HG02571 (cell line): ENCODE measurements at regions not wholly inside any gene's neighbourhood (a gene's known extent, or its start where the extent isn't known, plus 50 kb on each side); places are given as distances from the start of the nearest gene placed in this dataset.

Experiments used
- ATAC-seq: cut with Tn5 transposase; IDR thresholded peaks from one replicate; pipeline ENCODE4 v1.9.1; 2021; ENCODE audit warnings: mild to moderate bottlenecking, moderate library complexity; ENCODE audit not compliant: unreplicated experiment

DNA sequence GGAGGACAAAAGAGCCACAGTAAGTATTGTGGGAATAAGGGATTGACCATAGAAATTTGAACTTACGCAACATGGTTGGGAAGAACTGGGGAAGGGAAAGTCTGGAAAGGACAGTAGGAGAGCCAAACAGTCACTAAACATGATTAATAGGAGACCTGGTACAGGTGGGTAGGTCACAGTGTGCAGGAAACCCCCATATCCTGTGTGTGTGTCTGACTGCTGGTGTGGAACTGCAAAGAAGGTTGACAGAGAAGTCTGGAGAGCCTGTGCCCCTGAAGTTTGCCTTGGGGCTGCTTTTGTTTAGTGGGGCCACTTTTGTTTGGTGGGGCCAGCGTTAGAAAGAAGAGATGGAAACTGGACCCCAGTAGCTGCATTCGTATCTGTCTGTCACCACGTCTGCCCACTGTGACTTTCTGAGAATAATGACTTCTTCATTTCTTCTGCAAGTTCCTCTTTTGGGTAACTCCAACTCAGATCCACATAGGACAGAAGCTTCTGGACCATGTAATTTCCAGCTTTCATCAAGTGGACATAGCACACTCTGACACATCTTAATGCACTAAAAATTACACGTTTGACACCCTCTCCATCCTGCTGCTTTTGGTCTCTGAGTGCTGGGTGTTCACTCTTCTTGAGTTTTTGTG lies 126.8 kb upstream of the RAG2 start:
- ATAC-seq = no peak

GRCh38 chr11:36722421-36722820 lies 124.4 kb upstream of the RAG2 start:
- no peak for ATAC-seq

DNA sequence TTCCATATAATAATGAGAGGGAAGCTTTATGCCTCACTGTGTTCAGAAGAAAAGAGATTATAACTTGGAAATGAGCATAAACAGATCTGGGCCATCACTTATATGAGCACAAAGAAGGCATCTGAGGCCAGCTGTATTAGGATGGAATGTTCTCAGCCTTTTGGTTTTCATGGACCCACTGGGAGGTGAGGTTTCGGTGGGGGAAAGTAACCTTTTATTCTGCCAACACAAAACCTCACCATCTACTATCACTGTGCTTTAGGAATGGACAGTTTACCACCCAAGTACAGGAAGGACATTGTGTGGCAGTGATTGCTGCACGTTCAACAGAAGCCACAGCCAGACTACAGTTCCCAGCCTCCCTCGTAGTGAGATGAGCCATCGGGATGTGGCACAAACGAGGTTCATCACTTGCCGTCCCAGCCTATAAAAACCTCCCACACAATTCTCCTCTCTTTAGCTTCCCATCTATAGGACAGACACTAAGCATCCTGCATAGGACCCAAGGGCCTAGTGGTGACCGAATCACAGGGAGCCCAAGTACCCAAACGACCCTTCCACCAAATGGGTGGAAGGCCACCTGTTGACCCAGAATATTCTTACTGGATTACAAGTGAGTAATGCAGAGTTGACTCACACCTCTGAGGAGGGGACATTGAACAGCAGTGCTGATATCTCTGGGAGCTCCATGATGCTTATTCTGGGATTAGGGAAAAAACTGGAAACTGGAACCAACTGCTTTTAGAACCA lies 121.5 kb upstream of the RAG2 start:
- ATAC-seq = no peak

DNA sequence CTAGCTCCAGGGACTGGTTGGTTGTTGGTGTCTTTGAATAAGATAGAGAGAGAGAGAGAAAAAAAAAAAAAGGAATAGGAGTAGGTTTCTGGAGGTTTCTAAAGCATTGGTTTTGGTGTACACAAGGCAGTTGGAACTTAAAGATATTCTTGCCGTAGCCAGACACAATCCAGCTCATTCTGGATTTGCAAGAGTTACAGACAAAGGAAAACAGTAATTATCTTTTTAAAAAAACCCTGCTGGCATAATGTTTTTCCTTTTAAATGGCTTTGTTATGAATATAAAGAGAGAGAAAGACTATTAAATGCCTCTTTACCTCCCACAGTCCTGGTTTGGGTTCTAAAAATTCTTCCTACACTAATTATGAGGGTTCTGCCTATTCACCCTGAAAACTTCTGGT lies 120.4 kb upstream of the RAG2 start:
- no peak for ATAC-seq

DNA sequence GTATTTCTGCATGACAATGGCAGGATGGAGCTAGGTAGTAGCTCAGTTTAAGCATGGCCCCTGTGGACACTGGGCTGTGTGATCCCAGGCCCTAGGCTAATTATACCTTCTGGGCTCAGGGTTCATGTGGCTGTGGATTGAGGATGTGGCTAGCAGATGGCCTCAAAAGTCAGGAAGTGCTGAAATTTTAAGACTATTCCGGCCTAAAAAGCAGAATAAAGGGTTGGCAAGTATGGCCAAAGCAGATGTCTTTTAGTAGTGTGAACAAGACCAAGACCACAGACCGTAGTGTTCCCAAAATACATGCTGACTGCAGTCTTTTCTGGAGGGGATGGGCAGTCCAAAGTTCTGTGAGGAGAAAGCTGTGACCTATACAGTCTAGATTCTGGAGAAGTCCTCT lies 115.7 kb upstream of the RAG2 start:
- ATAC-seq = no peak

DNA sequence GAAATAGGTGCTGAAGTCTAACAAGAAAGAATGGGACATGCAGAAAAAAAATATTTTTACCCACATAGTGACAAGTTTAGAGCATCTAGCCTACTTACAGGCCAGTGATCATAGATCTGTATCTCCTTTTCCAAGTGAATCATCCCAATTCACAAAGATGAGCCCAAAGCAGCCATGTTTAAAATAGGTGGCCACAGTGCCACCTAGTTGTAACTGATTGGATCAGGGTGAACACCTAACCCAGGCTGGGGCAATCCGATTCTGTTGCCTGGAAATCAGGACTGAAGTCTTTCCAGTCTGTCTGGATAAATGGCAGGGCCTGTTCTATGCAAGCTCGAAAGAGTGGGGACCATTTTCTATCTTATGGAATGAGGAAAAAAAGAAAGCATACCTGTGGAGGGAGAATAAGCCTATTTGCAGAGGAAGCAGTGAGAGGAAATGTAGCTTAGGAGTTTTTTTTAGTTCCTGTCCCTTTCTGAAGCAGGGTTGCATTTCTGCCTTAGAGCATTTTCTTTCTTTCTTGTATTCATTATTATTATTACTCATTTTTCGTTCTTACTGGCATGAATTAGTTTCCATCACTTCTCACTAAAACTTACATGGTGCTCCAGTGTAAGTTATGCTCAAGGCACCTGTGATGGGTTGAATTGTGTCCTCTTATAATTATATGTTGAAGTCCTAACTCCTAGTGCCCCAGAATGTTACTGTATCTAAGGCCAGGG lies 113.2 kb upstream of the RAG2 start:
- no peak for ATAC-seq
